Activated CD8-positive, alpha-beta memory T cell treated with anti-CD3 and anti-CD28 coated beads, Interleukin-2, amount 50 U/mL, for 4 hours (primary cell): ENCODE measurements at regions not wholly inside any gene's neighbourhood (a gene's known extent, or its start where the extent isn't known, plus 50 kb on each side); places are given as distances from the start of the nearest gene placed in this dataset.
"Not testable (repeated sequence)": the region's sequence is repeated elsewhere in the genome, so short reads cannot be mapped to it uniquely, and the experiment has no call there.

Experiments used
- DNase-seq: peaks from one replicate; pipeline ENCODE4 v3.0.0-alpha.2; 2020

DNA sequence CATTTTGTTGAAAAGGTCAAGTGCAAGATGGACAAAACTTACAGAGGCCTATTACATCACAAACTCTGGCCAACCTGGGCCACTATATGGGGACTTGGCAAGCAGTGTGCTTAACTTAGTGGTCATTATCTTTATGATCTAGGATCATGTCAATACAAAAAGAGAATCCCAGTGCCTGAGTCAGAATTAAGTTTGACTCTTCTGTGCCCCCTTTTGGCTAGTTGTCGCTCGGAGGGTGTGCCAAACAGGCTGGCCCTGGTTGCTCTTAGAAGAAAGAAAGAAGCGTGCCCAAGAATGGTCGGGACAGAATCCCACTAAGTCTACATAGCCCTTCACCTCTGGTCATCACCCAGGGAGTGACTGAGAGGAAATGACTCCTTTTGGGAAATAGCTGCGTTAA lies 100.1 kb downstream of the EIF4E start:
- peak; percentile 33 for DNase-seq

DNA sequence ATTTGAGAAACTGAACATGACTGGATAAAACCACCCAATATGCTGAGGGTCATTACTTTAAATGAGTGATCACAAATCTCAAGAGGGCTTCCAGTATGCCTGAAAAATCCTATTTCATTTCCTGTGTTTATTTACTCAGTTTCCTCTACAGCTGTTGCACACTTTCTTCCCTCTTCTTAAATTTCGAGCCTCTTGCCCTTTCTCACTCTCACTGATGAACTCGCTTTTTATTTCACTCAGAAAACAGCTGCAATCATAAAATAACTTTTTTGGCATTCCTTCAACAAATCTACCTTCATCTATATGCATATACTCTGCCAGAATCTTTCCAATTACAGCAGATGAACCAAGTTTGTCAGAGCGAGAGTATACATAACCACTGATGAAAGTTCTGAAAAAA lies 101.3 kb downstream of the EIF4E start:
- DNase-seq = no peak

- no peak for DNase-seq
Measured at GRCh38 chr4:98822144-98822543, 106.8 kb downstream of the EIF4E start.

DNA sequence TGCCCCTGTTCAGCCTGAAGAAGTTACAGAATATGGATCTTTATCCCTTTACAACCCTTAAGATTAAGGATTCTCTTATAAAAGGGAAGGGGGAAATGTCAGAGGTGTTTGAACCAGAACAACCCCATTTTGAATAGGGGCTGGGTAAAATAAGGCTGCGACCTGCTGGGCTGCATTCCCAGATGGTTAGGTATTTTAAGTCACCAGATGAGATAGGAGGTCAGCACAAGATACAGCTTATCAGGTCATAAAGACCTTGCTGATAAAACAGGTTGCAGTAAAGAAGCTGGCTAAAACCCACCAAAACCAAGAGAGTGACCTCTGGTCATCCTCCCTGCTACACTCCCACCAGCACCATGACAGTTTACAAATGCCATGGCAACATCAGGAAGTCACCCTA lies 110.8 kb downstream of the EIF4E start:
- not testable (repeated sequence) for DNase-seq

- no peak for DNase-seq
Measured at GRCh38 chr4:98816816-98817215, 112.1 kb downstream of the EIF4E start.

GRCh38 chr4:98816386-98816785 lies 112.5 kb downstream of the EIF4E start:
- no peak for DNase-seq

DNA sequence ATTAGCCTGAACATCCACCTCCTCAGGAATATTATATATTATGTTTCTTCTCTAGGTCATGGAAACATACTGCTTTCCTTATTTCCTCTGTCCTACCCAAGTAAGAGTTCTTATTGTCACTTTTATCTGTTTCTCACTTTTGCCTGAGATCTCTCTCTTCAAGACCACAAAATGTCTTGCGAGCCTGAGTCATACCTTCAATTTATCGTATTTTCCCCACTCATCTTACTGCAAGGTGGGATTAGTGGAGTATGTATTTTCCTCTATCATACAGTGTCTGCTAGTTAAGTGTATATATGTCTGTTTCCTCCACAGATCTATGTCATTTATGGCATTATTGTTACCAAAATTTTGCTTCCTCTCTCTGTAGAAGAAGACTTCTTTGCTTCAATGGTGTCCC lies 124.5 kb downstream of the EIF4E start:
- no peak for DNase-seq

DNA sequence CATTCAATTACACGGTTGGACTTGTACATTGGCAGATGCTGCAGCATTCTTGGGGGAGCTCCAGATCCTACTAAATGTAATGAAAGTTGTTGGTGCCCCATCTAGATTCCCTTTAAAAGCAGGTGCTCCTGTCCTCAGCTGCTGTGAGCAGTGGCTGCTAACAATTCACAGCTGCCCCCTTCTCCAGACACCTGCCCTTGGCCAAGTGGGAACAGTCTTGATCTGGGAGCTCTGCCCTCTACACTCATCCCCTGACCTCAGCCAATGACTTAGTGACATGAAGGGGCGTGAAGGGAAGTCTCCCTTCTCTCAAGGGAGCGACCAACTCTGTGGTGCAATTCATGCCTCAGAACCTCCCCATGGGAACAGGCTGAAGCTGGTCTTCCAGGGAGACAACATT lies 125.7 kb downstream of the EIF4E start:
- no peak for DNase-seq

DNA sequence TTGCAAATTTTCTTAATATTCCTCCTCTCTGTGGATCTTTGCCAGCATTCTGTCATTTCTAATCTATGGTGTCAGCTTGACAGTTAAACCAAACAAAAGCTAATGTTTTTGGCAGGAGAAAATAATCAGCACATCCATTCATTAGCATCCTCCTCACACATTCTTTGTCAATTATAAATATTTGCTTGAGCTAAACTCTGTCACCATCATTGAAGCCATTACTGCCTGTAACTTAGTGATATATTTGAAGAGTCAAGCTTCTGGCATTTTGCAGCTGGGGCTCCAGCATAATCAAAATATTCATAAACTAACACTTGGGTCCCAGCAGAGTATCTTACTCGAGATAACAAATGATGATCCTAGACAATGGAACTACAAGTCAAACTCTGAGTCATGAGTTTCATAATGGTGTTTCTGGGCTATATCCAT lies 126.1 kb downstream of the EIF4E start:
- no peak for DNase-seq

- no peak for DNase-seq
Measured at GRCh38 chr4:98801259-98801725, 127.6 kb downstream of the EIF4E start.

GRCh38 chr4:98796991-98797390 lies 131.9 kb downstream of the EIF4E start:
- no peak for DNase-seq

- peak; percentile 23 for DNase-seq
Measured at GRCh38 chr4:98794565-98795205, 134.2 kb downstream of the EIF4E start.

DNA sequence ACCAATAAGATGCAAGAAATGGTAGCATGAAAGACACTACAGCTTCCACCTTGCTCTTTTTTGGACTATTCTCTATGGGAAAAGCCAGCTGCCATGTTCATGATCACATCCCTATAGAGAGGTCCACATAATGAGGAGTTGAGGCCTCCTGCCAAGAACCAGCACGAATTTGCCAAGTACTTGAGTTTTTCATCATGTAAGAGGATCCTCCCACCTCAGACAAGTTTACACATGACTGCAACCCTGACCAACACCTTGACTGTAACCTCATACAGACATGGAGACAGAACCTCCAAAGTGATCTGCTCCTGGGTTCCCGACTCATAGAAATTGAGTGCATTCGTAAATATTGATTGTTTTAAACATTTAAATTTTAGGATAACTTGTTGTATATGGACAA lies 135.2 kb upstream of the TSPAN5 start:
- DNase-seq = no peak

DNA sequence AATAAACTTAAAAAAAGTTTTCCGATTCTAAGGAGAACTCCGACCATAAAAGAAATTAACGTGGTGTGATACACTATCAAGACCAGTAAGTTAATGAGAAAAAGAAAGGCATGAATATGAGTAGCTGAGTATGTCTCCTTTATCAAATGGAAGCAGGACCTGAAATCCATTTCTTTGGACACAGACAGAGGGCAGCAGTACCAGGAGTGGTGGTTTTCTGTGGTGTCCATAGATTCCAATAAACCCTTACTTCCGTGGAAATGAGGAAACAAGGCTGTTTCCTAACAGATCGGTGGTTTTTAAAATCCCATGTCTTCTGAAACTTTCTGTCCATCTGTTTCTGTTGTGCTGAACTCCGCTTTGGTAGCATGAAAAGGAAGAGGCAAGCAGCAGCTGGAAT lies 128.5 kb upstream of the TSPAN5 start:
- no peak for DNase-seq

GRCh38 chr4:98784947-98785706 lies 126.7 kb upstream of the TSPAN5 start:
- no peak for DNase-seq

DNA sequence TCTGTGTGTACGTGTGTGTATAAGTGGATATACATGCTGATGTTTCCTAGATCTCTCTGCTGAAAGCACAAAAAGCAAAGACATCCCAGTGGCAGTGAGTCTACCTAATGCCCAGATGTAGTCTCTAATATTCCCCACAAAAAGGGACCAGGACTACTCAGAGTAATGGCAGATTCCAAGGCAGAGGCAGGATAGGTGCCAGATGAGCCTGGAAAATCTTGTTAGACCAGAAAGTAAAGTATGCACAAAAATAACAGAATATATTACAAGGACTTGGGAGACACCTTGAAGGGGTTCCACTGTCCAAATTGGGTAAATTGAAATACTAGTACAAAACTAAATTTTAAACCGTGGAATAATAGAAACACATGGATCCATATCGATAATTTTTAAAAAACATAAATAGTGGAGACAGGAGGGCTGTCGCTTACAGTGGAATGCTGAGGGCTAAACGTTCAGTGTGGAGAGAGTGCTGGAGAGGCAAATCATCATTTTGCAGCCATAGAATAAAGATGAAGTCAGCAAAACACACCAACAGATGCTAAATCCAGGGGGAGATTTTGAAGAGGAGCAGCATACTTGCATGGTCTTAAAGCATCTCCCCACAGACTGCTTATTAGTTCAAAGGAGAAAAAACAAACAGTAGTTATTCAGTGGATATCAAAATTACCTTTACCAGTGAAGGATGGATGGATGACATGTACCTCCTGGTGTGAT lies 123.4 kb upstream of the TSPAN5 start:
- DNase-seq = no peak

DNA sequence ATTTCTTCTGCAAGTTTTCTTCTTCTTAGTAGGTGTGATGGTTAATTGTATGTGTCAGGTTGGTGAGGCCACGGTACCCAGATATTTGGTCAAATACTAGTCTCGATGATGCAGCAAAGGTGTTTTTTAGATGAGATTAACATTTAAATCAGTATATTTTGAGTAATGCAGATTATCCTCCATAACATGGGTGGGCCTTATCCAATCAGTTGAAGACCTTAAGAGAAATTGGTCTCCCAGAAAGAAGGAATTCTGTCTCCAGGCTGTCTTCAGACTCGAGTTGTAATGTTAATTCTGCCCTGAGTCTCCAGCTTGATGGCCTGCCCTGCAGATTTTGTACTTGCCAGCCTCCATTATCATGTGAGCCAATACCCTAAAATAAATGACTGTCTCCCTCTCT lies 122.5 kb upstream of the TSPAN5 start:
- no peak for DNase-seq

DNA sequence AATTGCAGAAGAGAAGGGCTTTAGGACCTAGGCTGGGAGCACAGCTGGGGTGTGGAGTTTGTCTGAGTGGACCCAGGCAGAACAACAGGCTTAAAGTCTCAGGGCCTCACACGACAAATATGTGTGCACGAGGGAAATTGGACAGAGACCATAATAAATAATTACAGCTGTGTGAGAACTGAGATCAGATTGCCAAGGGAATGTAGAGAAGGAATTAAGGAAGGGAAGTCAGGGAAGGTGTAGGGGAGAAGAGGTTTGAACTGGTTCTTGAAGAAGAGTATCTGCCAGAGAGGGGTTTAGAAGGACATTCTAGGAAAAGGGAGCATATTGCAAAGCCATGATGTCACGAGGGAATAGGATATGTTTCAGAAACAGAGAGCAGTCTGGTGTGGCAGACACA lies 120.7 kb upstream of the TSPAN5 start:
- DNase-seq = no peak

DNA sequence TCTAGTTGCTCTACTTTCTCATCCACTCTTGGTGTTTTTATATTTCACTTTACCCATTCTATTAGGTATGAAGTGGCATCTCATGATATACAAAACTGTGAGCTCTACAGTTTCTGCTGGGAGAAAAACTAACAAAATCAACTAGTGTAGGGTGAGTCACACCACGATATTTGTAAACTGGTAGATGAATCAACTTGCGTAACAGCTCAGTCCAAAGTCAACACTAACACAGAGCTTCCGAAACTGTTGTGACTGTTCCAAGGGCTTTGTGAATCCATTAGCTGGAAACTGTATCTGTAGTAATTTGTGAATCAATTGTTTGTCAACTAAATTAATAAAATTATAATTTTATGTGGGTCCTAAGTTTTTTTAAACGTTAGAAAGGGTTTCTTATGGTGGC lies 119.8 kb upstream of the TSPAN5 start:
- DNase-seq = no peak

DNA sequence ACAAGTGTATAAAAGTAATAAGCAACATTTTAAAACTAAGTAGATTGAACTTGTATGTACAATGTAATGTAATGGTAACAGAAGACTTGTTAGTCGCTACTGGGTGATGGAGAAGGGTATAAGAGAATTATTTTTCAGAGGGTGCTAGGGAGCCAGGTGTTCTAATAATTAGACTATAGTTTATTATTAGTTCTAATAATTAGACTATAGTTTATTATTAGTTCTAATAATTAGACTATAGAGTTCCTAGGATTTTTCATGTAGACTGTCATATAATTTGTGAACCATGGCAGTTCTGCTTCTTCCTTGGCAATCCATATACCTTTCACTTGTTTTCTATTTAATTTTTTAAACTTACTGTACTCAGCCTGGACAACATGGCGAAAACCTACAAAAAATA lies 117.3 kb upstream of the TSPAN5 start:
- DNase-seq = no peak

DNA sequence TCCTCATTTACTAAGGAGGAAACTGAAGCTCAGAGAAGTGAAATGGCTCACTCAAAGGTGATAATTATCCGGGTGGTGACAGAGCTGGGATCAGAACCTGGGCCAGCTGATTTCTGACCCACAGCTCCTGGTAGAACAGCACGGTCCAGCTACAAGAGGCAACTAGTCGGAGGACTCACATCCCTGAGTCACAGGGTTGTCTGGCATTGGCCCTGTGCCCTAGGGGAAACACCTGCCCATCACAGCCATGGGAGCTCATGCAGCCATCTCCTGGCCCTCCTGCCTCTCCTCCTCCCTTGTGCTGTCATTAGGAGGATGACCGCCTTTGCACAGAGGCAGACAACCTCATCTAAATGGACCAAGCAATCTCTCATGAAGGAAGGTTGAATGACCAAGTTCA lies 115.2 kb upstream of the TSPAN5 start:
- DNase-seq = no peak

GRCh38 chr4:98771959-98772632 lies 113.7 kb upstream of the TSPAN5 start:
- no peak for DNase-seq

- DNase-seq = no peak
Measured at GRCh38 chr4:98765771-98766170, 107.4 kb upstream of the TSPAN5 start.
